DMS153 (cell line): ENCODE measurements at regions not wholly inside any gene's neighbourhood (a gene's known extent, or its start where the extent isn't known, plus 50 kb on each side); places are given as distances from the start of the nearest gene placed in this dataset.
A peak's percentile ranks its signal among the peaks of the same experiment; 100 is the strongest.

Experiments used
- DNase-seq: peaks from one replicate; lab custom pipeline; 2025; lab: John Stamatoyannopoulos, UW

GRCh38 chr22:49368976-49369725 is 458.5 kb downstream of the BRD1 start:
- peak; percentile 28 for DNase-seq

GRCh38 chr22:49368221-49368975 is 459.3 kb downstream of the BRD1 start:
- no peak for DNase-seq

GRCh38 chr22:49367041-49367697 is 460.5 kb downstream of the BRD1 start:
- no peak for DNase-seq

GRCh38 chr22:49366437-49366836 is 461.2 kb downstream of the BRD1 start:
- DNase-seq = no peak

- DNase-seq = no peak
Measured at GRCh38 chr22:49365910-49366309, 461.8 kb downstream of the BRD1 start.

GRCh38 chr22:49365191-49365837 is 462.4 kb downstream of the BRD1 start:
- DNase-seq = no peak

- no peak for DNase-seq
Measured at GRCh38 chr22:49364398-49364797, 463.3 kb downstream of the BRD1 start.

GRCh38 chr22:49363526-49364230 is 464.0 kb downstream of the BRD1 start:
- DNase-seq = no peak

GRCh38 chr22:49362211-49362839 is 465.3 kb downstream of the BRD1 start:
- DNase-seq = no peak

GRCh38 chr22:49361164-49361563 is 466.5 kb downstream of the BRD1 start:
- DNase-seq = no peak

- DNase-seq = no peak
Measured at GRCh38 chr22:49360746-49361145, 466.9 kb downstream of the BRD1 start.

- DNase-seq = no peak
Measured at GRCh38 chr22:49359076-49359475, 468.6 kb downstream of the BRD1 start.

- DNase-seq = no peak
Measured at GRCh38 chr22:49357661-49358440, 469.8 kb downstream of the BRD1 start.

- no peak for DNase-seq
Measured at GRCh38 chr22:49356428-49356827, 471.2 kb downstream of the BRD1 start.

GRCh38 chr22:49355211-49355920 is 472.3 kb downstream of the BRD1 start:
- no peak for DNase-seq

GRCh38 chr22:49354516-49355210 is 473.0 kb downstream of the BRD1 start:
- no peak for DNase-seq

- DNase-seq = no peak
Measured at GRCh38 chr22:49353235-49353634, 474.4 kb downstream of the BRD1 start.

GRCh38 chr22:49352361-49353169 is 475.1 kb downstream of the BRD1 start:
- DNase-seq = no peak
